HG03354 (cell line): ENCODE measurements at regions not wholly inside any gene's neighbourhood (a gene's known extent, or its start where the extent isn't known, plus 50 kb on each side); places are given as distances from the start of the nearest gene placed in this dataset.

Experiments used
- ATAC-seq: cut with Tn5 transposase; IDR thresholded peaks from one replicate; pipeline ENCODE4 v1.9.1; 2021; ENCODE audit warnings: mild to moderate bottlenecking; ENCODE audit not compliant: unreplicated experiment, poor library complexity, severe bottlenecking

DNA sequence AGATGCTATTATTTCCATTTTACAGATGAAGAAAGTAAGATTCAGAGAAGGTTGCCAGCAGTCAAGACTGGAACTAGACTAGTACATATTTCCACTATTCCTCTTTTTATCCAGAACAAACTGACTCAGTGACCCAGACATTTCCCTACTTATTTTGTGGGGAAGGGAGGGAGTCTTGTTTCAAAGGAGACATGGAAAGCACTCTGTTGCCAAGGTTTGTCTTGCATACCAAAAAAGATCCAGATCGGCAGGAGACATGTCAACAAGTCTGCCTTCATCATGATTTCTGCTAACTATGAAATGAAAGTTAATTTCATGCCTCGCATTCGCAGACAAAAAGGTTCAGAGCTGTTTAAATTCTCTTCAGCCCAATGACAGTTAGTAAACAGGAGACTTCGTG lies 328.3 kb downstream of the DHX15 start:
- no peak for ATAC-seq

DNA sequence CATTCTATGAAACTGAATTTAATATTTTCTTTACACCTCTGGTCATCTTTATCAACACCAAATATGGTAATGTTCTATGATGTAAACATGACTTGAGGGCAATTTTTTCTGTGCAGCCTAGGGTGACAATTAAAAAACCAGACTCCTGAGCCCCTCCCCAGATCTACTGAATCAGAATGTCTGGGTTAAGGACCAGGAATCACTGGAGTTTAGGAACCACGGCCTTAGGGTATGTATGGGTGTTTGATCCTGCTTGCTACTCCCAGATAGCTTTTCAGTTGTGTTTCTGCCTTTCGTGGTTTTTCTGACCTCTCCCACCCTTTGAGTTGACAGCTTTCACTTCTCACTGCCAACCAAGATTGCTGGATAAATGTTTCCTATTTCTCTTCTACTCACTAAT lies 332.2 kb downstream of the DHX15 start:
- ATAC-seq = no peak

DNA sequence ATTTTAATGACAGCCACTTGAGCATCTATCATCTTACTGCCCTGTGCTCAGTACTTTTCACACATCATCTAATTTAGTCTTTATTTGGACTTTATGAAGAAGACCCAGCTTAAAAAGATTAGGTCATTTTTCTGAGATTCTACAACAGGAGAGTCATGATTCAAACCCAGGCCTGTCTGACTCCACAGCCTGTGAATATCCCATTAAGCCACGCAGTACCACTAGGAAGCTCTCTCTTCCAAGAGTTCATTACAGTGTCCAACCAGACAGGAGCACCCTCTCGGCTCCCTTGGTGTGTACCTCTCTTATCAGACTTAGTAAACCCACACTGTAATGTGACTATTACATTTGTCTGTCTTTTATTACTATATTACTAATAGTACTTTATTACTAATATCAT lies 332.8 kb downstream of the DHX15 start:
- ATAC-seq = no peak

DNA sequence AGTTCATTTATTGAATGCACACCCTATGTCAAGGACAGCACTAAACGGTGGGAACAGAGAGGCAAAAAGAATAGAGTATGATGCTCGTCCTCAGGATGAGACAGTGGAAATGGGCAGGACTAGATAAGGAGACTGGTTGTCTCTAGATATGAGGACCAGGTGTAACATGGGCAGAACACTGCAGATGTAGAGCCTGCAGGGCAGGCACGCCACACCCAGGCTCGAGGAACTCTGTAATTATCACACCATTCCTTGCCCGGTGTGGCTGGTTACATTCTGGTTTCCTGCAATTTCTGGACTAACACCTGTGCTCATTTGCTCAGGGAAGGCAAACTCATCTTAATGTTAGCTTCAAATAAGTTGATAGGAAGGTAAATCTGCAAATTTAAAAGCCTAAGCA lies 334.4 kb downstream of the DHX15 start:
- ATAC-seq = no peak

DNA sequence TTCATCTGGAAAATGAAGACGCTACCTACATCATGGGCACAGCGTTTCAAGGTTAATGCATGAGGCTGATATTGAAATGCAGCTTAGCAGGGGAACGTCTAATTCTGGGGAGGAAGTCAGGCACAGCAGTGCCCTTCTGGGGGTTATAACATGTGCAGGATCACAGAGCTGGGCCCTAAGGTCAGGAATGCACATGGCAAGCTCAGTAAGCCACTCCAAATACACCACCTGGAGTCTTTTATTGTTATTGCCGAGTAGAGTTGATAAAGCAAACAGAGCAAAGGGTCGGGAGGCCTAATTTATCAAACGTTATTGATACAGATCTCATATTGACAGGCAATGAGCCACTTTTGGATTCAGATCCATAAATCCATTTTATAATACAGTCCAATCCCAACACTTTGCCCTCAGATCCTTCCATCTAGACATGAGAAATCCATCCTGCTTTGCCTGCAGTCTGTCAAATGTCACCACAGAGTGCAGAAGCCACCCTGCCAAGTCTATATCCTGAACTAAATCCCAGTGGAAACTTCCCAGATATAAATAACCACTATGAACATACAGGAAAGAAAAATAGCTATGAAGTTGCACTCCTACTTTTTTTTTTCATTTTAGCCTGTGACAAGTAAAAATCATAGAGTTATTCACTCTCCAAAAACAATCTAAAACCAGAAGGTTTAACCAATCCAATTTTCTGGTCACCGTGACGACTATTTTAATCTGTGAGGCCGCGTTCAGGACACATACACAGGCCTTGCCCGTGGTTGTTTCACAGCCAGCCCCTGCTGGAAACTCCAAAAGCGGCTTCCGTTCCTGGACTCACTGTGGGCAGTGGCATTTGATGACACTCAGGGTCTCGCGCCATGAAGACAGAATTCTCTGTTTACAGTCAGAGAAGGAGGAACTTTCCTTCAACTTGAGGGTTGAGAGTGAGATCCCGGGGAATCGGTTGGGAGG lies 335.4 kb downstream of the DHX15 start:
- no peak for ATAC-seq

DNA sequence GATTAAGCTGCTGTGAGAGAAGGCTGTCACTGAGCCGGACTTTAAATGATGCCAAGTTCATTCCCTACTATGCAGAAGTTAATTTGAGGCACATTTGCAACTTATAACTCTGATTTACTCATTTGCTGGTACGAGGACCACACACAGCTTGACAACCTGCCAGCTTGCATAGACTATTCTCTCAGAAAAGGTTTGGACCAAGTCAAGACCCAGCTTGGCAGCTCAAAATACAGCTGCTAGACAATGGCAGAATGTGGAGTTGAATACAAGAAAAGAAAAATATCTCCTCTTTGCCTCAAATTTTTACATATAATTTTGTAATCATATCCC lies 338.9 kb downstream of the DHX15 start:
- no peak for ATAC-seq

DNA sequence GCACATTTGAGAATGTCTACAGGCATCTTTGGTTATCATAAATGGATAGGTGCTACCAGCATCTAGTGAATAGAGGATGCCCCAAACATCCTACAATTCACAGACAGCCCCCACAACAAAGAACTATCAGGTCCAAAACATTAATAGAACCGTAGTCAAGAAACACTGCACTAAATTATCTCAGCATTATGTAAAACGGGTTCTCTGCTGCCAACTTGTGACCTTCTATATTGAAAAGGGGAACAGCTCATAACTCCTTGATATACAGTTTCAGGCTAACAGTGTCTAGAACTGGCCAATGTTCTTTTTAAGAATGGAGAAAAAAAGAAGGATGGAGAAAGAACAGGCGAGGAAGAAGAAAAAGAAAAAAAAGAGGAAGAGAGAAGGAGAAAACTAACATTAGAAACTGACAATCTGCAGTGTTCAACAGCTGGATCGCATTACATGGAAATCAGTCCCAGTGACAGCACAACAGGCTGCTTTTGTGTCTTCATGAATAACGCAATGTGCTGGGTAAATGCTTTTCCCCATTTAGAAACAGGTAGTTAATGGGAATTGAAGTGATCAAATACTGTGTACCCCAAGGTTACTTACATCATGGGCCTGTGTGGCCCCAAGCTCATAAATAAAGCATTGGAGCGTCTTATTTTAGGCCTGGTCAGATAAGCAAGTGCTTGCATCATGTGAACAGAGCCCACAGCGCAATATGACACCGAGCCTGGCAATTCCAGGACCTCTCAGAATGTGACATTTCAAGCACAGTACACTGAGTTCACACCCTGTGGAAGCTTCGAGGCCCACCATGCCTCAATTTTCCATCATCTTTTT lies 339.5 kb downstream of the DHX15 start:
- ATAC-seq = no peak

DNA sequence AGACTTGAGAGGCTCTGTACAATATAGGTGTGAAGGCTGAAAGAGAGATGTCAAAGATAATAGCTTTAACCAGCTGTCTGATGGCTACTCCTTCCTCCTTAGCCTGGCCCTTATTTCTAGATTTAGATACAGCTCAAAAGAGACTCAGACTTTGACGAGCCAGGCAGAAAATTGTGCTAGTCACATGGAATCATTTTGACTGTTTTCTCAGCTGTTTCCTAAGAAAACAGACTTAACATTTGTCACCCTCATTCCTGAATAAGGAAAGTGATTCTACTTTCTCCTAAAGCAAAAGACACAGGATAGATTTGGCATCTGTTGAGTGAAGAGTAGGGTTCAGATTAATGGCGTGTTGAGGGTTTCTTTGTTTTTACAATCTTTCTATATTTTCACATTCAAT lies 340.7 kb downstream of the DHX15 start:
- no peak for ATAC-seq

DNA sequence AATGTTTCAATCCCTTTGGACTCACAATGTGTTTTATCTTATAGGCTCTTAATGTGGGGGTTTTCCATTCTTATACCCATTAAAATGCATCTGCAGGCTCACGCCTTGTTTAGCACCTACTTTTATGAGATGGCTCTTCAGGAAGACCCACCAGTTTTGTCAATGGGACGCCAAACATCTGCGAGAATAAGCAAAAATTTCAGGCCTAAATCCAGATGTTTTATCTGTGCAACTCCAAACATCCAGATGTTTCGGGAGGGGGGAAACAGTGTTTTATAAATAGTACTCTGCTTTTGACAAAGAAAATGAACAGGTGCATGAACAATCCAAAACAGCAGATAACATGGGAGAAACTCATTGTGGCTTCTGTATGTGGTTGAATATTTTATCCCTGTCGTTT lies 342.8 kb downstream of the DHX15 start:
- ATAC-seq = no peak

DNA sequence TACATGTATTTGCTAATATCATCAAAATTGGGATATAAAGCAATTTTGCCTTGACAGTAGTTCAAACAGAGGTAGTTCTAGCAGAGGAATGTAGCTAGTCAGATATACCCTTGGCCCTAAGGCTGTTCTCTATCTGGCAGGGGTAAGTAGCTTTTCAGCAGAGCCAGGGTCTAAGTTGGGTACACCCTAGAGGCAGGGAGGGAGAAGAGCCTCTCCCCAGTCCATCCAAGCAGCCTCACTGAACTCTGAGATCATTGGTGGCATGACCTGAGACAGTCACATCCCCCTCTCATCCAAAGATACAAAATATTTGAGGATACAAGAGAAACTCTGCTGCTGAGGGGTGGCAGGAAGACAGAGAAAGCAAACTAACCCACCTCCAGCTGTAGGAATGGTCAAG lies 343.7 kb downstream of the DHX15 start:
- ATAC-seq = no peak

DNA sequence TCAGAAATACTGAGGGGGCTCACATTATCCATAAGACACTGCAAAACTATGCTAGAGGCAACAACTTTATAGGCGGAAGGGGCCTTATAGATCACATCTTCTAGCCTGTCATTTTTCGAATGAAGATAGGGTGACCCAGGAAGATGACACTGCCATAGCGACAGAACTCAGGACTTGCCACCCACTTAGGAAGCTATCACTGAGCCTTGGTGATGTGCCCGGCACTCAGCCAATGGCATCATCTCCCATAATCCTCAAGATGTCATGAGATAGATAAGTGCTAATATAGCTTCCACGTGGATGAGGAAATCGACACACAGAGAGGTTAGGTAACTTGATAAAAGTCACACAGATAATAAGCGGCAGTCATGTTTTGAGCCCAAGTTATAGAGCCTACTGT lies 346.6 kb downstream of the DHX15 start:
- ATAC-seq = no peak

DNA sequence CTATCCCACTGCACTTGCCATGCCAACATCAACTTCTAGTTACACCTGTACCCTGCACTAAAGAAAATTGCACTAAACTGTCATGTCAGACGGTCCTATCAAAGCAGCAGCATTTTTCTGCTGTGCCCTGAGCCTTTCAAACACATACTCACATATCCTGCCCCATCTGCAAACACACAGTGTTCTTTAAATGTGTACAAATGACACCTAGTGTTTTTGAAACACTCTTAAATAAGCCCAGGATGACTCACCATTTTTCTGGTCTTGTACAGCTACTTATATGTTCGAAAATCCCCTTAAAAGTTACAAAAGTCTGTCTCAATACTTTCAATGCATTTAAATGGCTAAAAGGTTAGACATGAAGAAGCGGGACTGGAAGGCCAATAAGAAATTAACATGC lies 346.7 kb upstream of the PPARGC1A start:
- ATAC-seq = no peak

DNA sequence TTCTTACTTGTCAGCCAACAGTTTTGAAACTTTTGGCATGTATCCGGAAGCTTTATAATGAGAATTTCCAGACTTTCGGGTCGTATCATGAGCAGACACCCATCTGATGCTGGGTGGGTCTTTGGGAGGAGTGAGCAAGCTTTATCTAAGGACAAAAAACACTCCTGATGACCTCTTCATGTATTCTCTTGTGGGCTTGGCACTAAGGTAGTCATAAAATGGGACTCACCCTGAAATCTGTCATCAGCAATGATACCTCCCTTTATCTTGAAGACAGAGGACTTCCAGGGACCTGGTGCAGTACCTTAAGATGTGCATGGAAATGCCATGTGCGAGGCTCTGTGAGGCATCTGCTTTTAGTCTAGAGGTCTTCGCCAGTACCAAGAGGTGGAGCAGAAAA lies 346.3 kb upstream of the PPARGC1A start:
- no peak for ATAC-seq

DNA sequence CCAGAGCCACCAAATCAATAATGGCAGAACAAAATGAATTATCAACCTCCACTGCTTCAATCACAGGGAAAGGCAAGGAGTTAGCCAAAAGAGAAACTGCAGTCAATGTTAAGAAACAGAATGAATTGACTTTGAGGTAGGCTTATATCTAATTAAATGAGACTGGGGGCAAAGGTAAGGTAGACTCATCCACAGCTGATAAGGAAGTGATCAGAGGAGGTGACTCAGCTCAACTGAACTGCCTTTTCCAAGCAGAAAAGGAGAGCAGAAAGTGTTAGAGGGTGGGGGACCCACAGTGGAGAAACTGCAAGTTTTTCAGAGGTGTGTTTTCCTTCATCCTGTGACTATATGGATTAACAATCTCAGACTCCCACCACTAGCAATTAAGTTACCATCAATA lies 345.8 kb upstream of the PPARGC1A start:
- ATAC-seq = no peak

DNA sequence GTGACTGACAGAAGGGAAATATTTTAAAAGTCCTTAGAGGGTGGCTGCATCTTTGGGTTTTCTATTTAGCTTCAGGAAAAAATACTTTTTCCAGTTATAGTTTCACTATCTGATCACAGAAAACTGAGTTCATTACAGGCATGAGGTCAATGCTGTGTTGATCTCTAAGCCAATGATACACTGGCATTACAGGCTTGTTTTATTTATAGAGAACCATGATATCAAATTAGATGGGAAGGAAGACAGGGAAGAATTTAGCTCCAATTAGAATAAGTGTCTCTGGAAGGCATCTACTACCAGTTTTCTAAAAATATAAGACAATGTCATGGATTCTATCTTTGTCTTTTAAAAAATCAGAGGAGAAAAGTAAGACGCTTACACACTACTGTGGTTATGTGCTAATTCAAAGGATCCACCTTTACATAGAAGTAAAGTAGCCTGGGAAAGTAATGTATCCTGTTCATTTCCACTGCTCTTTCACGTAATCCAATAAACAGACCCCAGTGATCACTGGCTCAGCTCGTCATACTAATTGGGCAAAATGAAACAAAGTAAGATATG lies 344.5 kb upstream of the PPARGC1A start:
- no peak for ATAC-seq

DNA sequence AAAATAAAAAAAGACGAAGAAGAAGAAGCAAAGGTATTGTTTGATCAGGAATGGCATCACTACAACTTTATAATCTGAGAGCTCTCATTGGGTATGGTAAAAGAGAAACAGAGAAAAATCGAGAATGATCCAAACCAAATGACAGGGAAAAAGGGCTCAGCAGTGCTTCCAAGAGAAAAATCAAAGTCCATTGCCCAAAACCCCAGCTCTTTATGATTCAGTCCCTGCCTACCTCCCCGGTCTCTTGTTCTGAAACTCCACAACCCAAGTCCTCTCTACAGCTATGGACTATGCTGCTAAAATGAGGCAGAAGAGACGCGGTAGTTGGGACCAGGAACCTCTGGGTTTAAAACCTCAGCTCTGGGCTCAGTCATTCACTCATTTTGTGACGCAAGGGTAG lies 341.1 kb upstream of the PPARGC1A start:
- no peak for ATAC-seq

DNA sequence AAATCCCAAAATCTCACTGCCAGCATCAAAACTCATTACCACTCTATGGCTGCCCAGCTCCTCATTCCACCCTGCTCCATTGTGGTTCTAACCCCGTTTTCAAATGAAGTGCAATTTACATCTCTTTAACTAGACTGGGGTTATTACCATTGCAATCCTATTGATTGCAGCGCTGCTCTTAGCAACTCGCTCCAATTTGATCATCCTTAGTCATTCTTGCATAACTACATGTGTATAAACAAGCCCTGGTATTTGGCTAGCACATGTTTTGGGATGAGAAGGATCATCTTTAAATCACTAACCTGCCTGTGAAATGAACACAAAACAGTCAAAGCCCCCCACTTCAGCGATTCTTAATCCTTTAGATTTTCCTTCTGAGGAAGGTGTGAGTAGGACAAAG lies 340.1 kb upstream of the PPARGC1A start:
- ATAC-seq = no peak

DNA sequence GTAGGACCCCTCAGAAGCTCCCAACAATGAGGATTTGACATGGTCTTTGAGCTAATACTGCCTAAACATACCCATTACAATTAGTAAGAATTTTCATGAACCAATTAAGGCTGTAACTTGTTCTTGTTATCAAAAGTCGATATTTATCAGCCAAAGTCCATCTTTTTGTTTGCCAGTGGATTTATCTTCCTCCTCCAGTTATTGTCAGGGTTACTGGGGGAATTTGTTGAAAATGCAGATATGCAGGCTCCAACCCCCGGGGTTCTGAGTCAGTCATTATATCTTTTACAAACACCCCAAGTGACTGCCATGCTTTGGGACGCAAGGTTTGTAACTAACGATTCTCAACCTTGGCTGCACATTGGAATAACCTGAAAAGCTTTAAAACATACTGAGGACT lies 338.8 kb upstream of the PPARGC1A start:
- no peak for ATAC-seq

DNA sequence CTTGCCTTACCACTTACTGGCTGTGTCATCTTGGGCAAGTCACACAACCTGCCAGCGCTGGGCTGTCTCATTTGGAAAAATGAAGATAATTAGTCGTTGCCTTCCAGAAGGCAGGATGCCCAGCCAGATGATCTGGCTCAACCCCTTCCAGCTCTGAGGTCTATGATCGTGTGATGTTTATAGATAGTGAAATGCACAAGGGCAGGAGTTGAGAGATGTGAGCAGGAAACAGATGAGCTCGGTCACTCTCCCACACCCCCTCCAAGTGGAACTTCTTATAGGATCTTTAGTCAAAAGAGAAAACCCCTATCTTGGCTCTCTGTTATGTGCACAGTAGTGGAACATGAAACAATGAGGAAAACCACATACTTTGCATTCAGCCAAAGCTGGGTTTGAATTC lies 336.8 kb upstream of the PPARGC1A start:
- no peak for ATAC-seq

DNA sequence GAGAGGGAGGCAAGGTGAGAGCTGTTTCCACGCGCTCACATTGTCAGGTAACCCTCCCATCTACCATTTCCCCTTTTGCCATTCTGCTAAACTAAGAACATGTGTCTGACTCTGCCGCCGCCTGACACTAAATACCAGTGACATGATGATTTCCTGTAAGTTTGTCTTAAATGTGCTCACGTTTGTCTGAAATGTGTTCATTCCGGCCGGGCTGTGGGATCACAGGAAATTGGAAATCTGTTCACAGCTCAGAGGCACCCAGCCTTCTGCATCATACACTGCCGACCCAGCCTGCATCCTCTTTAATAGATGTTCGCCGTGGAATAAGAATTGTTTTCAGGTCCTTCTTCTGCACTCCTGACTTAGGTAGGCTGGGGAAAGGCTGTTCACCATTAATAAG lies 336.2 kb upstream of the PPARGC1A start:
- no peak for ATAC-seq

DNA sequence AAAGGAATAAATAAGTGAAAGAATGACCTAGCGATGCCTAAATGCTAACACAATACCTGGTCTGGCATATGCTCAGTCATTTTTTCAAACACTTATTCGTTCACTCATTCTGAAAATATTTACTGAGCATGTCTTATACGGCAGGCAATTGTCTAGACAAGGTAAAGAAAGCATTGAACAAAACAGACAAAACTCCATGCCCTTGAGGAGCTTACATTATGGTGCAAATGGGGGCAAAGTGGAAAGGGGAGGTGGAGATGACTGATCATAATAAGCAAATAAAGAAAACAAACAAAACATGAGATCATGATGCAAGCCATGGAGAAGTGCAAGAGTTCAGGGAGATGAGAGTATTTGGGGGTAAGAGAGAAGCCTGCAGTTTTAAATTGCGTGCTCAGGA lies 334.6 kb upstream of the PPARGC1A start:
- ATAC-seq = no peak
